GM12873 (cell line): ENCODE measurements at regions not wholly inside any gene's neighbourhood (a gene's known extent, or its start where the extent isn't known, plus 50 kb on each side); places are given as distances from the start of the nearest gene placed in this dataset.

Experiments
- CTCF ChIP-seq: IDR thresholded peaks from 2 replicates; pipeline ENCODE4 v1.5.1; 2012; ENCODE audit warnings: low read depth, mild to moderate bottlenecking, moderate library complexity, low read length, control low read depth; ENCODE audit not compliant: insufficient read depth; ENCODE audit errors: missing control alignments

GRCh38 chr3:83928391-83928790 lies 1030.4 kb upstream of the CADM2 start:
- peak; percentile 53 for TF ChIP-seq CTCF

DNA sequence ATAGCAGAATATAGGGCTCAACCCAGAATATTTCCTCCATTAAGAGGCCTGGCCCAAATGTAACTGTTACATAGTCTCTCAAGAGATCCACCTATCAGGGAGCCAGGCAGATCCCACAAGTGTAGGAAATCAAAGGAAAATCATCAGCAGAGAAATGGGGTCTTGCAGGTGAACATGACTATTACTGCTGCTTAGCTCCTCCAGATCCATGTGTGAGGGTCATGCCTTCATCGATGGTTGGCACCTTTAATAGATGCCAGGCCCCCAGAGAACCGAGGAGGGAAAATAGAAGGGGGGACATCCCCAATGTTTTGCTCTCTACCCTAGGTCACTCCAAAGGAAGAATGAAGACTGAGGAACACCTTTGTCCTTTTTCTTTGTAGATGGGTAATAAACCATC lies 1029.9 kb upstream of the CADM2 start:
- no peak for TF ChIP-seq CTCF

DNA sequence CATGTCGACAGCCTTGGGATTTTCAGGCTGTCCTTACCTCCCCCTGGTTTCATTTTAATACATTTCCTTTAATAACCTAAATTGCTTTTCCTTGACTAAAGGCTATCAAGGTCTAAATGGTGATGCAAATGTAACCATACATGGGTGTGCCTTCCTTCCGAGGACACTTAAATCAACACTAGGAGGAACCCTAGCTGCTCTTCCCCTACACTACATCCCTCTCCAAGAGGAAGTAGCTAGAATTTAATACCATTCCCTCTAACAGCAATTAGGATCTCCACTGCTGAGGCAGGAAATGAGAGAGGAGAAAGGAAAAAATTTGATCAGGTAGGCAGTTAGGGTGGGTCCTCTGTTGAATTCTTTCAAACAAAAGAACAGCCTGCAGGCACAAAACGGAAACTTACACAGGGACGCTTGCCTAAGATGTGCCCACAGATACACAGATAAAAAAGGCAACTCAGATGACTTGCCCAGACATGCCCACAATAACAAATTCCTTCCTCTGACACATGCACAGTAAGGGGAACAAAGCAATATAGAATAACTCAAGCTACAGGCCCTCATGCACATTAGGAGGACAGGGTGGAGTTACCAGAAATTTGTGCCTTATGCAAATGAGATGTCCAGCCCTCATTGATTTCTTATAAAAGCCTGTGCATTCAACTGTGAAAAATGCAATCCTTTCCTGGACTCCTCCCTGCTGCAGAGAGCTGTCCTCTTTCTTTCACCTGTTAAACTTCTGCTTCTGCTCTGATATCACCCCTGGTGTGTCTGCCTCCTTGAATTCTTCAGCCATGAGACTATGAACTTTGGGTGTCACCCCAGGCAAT lies 1024.4 kb upstream of the CADM2 start:
- TF ChIP-seq CTCF: no peak

GRCh38 chr3:83938491-83938890 lies 1020.3 kb upstream of the CADM2 start:
- TF ChIP-seq CTCF: no peak

GRCh38 chr3:83941990-83942745 lies 1016.6 kb upstream of the CADM2 start:
- TF ChIP-seq CTCF: no peak

- no peak for TF ChIP-seq CTCF
Observed at GRCh38 chr3:83946049-83946448, 1012.7 kb upstream of the CADM2 start.

DNA sequence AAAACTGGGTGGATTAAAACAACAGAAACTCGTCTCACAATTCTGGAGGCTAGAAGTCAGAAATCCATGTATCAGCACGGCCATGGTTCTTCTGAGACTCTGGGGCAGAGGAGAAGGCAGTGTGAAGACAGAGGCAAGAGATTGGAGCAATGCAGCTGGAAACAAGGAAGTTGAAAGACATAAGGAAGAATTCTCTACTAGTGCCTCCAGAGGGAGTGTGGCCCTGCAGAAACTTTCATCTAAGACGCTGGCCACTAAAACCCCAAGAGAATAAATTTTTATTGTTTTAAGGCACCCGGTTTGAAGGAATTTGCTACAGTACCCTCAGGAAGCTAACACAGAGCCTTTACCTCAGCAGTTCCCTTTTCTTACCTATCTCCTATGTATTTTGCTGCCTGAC lies 1012.2 kb upstream of the CADM2 start:
- TF ChIP-seq CTCF: no peak
